ENCODE measurements at regions not wholly inside any gene's neighbourhood (a gene's known extent, or its start where the extent isn't known, plus 50 kb on each side); places are given as distances from the start of the nearest gene placed in this dataset.

DNA sequence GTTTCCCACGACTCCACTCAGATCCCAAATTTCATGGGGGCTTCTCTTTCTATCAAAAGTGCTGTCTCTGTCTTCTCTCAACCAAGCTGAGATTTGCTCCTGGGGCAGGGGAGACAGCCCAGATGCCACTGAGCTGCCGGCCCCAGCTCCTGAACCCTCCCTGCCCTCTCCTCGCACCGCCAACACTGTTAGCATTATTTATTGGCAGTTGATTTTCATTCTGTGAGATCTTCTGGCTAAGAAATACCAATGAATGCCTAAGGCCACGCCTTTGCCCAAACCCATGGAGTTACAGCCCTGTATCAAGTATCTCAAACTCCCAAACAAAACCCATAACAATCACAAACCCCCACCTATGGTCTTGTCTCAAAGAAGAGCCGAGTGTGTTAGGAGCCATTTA is 153.0 kb upstream of the TWIST2 start:
- TF ChIP-seq, protein P1, sequence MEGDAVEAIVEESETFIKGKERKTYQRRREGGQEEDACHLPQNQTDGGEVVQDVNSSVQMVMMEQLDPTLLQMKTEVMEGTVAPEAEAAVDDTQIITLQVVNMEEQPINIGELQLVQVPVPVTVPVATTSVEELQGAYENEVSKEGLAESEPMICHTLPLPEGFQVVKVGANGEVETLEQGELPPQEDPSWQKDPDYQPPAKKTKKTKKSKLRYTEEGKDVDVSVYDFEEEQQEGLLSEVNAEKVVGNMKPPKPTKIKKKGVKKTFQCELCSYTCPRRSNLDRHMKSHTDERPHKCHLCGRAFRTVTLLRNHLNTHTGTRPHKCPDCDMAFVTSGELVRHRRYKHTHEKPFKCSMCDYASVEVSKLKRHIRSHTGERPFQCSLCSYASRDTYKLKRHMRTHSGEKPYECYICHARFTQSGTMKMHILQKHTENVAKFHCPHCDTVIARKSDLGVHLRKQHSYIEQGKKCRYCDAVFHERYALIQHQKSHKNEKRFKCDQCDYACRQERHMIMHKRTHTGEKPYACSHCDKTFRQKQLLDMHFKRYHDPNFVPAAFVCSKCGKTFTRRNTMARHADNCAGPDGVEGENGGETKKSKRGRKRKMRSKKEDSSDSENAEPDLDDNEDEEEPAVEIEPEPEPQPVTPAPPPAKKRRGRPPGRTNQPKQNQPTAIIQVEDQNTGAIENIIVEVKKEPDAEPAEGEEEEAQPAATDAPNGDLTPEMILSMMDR (IDR thresholded peaks at IDR 0.05; ENCODE audit: low read depth, low read length) = no peak
- H3K4me3 ChIP-seq (replicated peaks in 1 of 2; ENCODE audit: low read depth in 2 of 2, low read length in 2 of 2) = no peak overlapping the region
- no peak for DNase-seq (ENCODE audit: low read depth in 2 of 2)

DNA sequence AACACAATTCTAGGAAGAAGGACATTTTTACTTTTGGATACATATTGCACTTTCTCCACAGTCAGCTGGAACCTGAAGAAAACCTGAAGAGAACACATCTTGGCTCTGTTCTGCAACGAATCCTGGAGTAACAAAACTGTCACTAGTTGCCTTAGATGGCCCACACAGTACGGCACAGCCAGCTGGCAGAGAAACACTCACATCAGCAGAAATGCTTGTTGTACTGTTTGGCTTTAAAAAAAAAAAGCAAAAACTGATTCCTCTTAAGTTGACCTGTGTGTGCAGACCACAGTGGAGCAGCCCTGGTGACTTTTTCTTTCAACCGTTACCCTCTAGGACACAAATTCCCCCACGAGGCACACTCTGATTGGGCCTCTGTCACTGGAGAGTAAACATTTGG is 152.3 kb upstream of the TWIST2 start:
- TF ChIP-seq, protein P1 (IDR thresholded peaks at IDR 0.05; ENCODE audit: low read depth, low read length) = no peak
- DNase-seq (ENCODE audit: low read depth in 2 of 2) = no peak
- no peak overlapping the region for H3K4me3 ChIP-seq (replicated peaks in 1 of 2; ENCODE audit: low read depth in 2 of 2, low read length in 2 of 2)

DNA sequence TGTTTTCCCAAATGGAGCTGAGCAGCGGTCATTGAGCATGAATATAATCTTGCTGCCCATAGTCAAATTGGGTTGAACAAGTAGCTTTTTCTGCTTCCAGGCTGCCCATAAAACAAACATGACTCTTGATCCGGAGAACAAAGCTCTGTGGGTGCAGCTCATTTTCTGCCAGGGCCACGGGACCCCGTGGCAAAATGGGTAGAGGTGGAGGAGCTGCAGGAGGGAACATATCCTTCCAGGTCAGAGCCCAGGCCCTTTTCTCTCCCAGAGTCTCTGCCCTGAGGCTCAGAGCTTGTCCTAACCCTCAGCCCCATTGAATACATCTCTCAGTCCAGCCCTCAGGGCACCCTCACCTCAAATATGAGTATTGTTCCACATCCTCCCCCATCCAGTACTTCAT is 151.6 kb upstream of the TWIST2 start:
- DNase-seq (ENCODE audit: low read depth in 2 of 2) = no peak
- TF ChIP-seq, protein P1 (IDR thresholded peaks at IDR 0.05; ENCODE audit: low read depth, low read length) = no peak
- no peak overlapping the region for H3K4me3 ChIP-seq (replicated peaks in 1 of 2; ENCODE audit: low read depth in 2 of 2, low read length in 2 of 2)

DNA sequence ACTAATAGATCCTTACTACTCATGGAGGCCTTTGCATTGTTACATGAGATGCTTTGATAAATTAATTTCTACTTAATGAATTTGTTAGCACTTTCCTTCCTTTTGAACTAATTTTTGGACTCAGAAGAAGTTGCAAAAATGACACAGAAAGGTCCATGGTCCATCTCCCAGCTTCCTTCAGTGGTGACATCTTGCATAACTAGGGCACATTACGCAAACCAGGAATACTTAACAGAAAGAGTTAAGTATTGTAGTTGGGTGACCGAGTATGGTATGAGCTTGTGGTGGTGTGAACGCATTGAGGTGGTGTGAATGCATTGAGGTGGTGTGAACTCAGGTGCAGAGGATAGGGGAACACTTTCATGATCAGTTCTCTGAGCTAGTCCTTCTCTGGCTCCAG is 151.1 kb upstream of the TWIST2 start:
- no peak for DNase-seq (ENCODE audit: low read depth in 2 of 2)
- TF ChIP-seq, protein P1 (IDR thresholded peaks at IDR 0.05; ENCODE audit: low read depth, low read length) = no peak
- H3K4me3 ChIP-seq (replicated peaks in 1 of 2; ENCODE audit: low read depth in 2 of 2, low read length in 2 of 2) = no peak overlapping the region

DNA sequence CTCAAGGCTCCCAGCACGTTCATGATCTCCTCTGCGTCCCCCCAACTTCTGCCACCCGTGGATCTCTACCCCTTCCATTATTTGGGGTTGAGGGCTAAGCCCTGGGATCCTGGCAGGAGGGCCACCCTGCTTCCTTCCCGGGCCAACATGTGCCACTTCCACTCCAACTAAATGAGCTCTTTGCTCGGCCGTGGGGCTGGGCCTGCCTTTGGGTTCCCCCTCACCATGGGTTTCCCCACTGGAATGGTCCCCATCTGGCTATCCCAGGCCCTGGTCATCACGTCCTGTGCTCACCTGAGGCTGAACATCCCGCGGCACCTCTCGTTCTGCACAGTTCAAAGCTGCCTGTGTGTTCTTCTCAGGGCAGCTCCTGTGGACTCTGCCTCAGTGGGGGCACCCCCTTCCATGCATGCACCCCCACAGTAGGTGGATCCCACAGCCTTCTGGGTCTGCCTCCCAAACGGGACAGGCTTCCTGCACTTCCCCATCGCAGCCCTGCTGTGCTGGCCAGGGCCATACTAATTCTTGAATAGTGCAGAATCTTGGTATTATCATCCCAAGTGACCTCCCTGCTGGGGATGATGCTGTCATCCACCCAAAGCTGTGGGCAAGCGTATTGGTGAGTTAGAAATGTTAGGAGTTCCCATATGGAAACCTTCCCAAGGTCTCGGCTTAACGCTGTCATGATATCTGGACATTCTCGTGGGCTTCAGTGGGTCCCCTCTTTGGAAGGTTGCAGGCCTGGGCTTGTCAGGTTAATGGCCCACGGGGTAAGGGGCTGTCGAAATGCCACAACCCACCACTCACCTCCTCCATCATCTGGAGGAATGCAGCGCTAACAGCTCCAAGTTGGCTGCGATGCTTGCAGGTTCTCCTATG is 150.5 kb upstream of the TWIST2 start:
- DNase-seq (ENCODE audit: low read depth in 2 of 2) = no peak
- TF ChIP-seq, protein P1 (IDR thresholded peaks at IDR 0.05; ENCODE audit: low read depth, low read length) = no peak
- H3K4me3 ChIP-seq (replicated peaks in 1 of 2; ENCODE audit: low read depth in 2 of 2, low read length in 2 of 2) = no peak overlapping the region

DNA sequence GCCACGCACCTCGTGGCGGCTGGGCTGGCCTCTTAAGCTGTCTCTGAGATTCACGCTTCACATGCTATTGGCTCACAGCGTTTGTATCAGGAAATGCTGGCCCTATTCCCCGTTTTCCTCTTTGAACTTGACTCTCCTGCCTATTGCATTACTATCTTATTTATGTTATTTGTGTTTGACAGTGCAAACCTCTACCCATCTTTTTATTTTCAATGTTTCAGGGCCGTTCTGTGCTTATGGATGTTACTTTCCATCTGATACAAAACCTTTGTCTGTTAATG is 149.9 kb upstream of the TWIST2 start:
- TF ChIP-seq, protein P1 (IDR thresholded peaks at IDR 0.05; ENCODE audit: low read depth, low read length) = no peak
- no peak overlapping the region for H3K4me3 ChIP-seq (replicated peaks in 1 of 2; ENCODE audit: low read depth in 2 of 2, low read length in 2 of 2)
- no peak for DNase-seq (ENCODE audit: low read depth in 2 of 2)
